AG20443 (cell line): ENCODE measurements at regions not wholly inside any gene's neighbourhood (a gene's known extent, or its start where the extent isn't known, plus 50 kb on each side); places are given as distances from the start of the nearest gene placed in this dataset.

Source experiments
- DNase-seq: peaks from one replicate; pipeline ENCODE4 v3.0.0; 2012; ENCODE audit warnings: low spot score, mixed read lengths

- no peak for DNase-seq
Observed at GRCh38 chr2:59314031-59314766, 1073.1 kb upstream of the FANCL start.

- DNase-seq: no peak
Observed at GRCh38 chr2:59312967-59313940, 1072.1 kb upstream of the FANCL start.

DNA sequence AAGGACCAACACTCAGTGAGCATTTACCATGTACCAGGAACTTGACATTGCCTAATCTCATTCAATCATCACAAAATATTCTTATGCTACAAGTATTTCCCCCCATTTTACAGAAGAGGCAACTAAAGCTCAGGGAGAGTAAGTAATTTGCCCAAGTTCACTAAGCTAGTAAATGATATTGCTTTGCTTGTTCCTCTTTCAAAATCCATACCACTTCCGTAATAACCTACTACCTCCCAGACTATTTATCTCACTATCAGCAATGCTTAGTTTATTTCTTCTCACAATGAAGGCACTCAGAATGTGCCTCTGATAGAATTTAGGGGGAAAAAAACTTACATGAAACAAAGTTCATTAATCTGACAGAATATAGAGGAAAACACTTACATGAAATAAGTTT is 1070.9 kb upstream of the FANCL start:
- no peak for DNase-seq

DNA sequence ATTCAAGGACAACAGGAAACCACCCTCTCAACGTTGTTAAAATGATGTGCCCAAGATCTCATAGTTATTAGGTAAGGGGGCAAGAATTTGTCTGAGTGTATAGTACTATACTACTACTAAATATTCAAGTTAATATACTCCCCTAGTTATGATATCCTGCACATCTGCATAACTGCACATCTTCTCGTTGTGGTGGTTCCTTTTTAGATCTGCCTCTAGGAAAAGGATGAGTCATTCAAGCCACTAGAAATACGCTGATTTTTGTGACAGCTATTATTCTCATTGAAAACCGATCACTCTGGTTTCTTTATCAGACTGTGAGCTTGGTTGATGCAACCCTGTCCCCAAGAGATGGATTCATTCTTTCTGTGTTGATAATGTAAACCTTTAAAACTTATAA is 1067.0 kb upstream of the FANCL start:
- DNase-seq: no peak

DNA sequence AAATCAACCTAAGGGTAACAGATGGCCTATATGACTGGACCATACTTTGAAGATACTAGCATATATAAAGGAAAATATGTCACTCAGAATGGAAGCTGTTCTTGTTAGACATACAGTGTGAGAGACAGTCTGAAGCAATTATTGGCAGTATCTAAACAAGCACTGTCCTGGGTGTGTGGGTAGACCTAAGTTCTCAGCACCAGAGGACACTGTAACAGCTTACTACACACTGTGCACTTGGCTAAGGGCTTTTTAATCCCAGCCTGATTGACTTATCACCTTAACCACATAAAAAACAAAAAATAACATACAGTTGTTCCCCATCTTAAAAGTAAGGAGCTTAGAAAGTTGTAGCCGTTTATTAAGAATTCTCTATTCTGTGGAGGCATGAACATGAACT is 1066.1 kb upstream of the FANCL start:
- DNase-seq: no peak

DNA sequence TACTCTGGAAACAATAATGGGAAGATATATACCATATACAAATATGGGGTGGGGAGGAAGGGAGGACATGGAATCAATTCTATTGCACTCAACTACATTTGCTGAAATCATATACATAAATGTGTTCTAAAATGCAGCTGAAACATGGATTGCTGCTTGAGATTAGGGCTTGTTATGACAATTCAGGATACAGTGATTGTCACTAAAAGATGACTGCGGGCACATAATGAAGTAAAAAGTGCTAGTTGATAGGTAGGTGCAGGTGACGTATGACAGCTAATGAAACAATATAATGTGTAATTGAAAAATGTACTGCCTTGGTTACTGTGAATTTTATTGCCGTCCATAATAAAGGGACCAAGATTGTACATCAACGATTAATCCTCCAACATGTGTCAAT is 1062.1 kb upstream of the FANCL start:
- no peak for DNase-seq

- DNase-seq: no peak
Observed at GRCh38 chr2:59302683-59303082, 1061.6 kb upstream of the FANCL start.

GRCh38 chr2:59301466-59302402 is 1060.6 kb upstream of the FANCL start:
- DNase-seq: peak; percentile 81

- no peak for DNase-seq
Observed at GRCh38 chr2:59297816-59298215, 1056.7 kb upstream of the FANCL start.

- DNase-seq: no peak
Observed at GRCh38 chr2:59296279-59296678, 1055.2 kb upstream of the FANCL start.

- no peak for DNase-seq
Observed at GRCh38 chr2:59295524-59296162, 1054.5 kb upstream of the FANCL start.

GRCh38 chr2:59288771-59289170 is 1047.6 kb upstream of the FANCL start:
- no peak for DNase-seq

DNA sequence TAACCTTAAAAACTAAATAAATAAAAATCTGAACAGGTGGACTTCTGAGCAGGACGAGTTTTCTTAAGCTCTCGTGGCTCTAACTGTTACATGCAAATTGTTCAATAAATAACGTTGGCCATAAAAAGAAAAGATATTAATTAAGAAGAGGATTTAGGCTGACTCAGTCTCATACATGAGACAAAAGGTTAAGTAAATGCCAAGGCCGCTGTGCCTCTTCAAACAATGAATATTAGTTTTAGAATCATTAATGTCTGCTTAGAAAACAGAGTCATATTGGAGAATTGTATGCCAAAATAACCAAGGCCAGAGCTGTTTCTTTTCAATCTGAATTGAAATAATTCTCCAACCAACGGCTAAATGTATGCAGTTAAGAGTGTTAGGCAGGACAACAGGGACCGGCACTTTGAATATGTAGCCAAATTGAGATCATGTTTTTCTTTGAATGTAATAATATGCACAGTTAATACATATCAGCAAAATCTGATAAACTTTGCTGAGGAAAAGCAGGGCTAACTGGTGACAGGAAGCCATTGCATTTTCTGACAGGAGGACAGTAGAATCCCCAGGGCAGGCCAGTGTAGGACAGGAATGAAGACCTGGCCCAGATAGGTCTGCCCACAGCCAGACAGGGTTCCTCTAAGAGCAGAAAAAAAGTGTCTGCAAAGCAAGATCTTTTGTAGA is 1041.4 kb upstream of the FANCL start:
- no peak for DNase-seq

- DNase-seq: no peak
Observed at GRCh38 chr2:59277671-59278070, 1036.5 kb upstream of the FANCL start.

- no peak for DNase-seq
Observed at GRCh38 chr2:59276917-59277316, 1035.8 kb upstream of the FANCL start.

DNA sequence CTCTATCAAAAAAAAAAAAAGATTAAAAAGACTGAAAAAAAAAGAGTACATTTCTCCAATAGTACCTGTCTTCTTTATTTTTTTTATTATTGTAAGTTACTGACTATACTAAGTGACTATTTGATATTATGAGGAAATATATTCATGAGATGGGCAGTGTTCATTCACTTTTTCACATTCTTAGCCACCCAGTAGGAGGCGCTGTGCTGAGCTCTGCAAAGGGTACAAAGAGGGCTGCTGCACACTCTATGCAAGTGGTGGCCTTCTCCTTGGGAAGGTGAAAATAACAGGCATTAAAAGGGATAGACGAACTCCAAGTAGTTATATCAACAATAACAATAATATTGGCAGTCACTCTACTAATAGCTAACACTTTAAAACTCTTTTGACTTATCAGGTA is 1034.9 kb upstream of the FANCL start:
- DNase-seq: no peak

- no peak for DNase-seq
Observed at GRCh38 chr2:59266453-59266852, 1025.3 kb upstream of the FANCL start.

- DNase-seq: no peak
Observed at GRCh38 chr2:59259913-59260312, 1018.8 kb upstream of the FANCL start.

DNA sequence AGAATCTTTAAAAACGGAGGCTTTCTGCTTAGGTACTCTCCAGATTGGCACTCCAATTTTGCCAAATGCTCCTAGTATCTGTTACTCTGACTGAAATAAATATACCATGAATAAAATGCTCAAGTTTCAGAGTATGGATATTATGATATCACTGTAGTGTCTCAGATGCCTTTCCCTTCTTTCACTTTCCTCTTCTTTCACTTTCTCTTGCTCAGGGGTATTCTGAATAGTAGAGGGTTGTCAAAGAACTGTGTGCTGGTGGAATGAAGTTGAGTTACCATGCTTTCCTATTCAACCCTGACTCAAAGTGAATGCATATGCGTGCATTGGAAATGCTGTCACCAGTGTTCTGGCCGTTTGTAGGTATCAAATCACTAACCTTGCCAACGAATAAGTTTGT is 1015.2 kb upstream of the FANCL start:
- DNase-seq: no peak

DNA sequence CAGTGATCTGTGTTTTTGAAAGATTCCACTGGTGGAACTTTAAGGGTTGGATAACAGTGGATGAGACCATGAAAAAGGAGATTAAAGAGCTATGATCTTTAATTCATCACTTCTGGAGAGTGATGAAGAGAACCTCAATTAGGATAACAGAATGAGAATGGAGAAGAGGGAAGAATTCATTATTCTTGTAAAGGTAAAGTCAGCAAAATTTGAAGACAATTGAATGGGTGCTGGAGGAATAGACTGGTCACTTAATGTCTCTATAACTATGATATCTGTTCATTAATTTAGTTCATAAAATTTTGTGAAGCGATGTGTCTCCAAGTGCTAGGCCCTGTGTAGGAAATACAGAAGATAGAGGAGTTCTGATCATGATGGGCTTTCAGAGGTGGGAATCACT is 1013.2 kb upstream of the FANCL start:
- no peak for DNase-seq

GRCh38 chr2:59250307-59250677 is 1009.2 kb upstream of the FANCL start:
- DNase-seq: no peak
